Stimulated activated effector memory CD8-positive, alpha-beta T cell treated with anti-CD3 and anti-CD28 coated beads, Interleukin-12 subunit alpha, Interleukin-12 subunit beta, amount 100 ng/mL, for 72 hours (primary cell): ENCODE measurements at regions not wholly inside any gene's neighbourhood (a gene's known extent, or its start where the extent isn't known, plus 50 kb on each side); places are given as distances from the start of the nearest gene placed in this dataset.

ENCODE experiments used
- ATAC-seq: fragments of 150-1000 bp; cut with Tn5 transposase; 2 replicates; pipeline ENCODE4 v1.10.0; 2021
- DNase-seq, 2 donors: peaks; one replicate each; pipeline ENCODE4 v3.0.0; 2021 to 2022; ENCODE audit warnings: low spot score in 2 of 2
- H3K27ac Mint-ChIP-seq: one replicate; pipeline ENCODE4 v1.8.0; 2022; ENCODE audit warnings: mild to moderate bottlenecking, mixed read lengths
- H3K36me3 Mint-ChIP-seq: one replicate; pipeline ENCODE4 v1.8.0; 2022; ENCODE audit warnings: mild to moderate bottlenecking, mixed read lengths
- H3K4me1 Mint-ChIP-seq: one replicate; pipeline ENCODE4 v1.8.0; 2022; ENCODE audit warnings: mixed read lengths
- H3K4me3 Mint-ChIP-seq: one replicate; pipeline ENCODE4 v1.8.0; 2022; ENCODE audit warnings: mild to moderate bottlenecking, mixed read lengths
- H3K9me3 Mint-ChIP-seq: one replicate; pipeline ENCODE4 v1.8.0; 2022; ENCODE audit warnings: mixed read lengths

- Mint-ChIP-seq H3K4me1 (no peaks in the 10 kb centered on the region), H3K36me3 (no peaks in the 10 kb centered on the region)
- no peak for ATAC-seq
Measured at GRCh38 chr5:106962464-106963230, 708.1 kb downstream of the EFNA5 start.

GRCh38 chr5:106959387-106959786 lies 711.4 kb downstream of the EFNA5 start:
- Mint-ChIP-seq H3K9me3 (peaks cover 3% of the 10 kb centered on the region), H3K4me1 (no peaks in the 10 kb centered on the region), H3K36me3 (no peaks in the 10 kb centered on the region), H3K27ac (no peak overlapping the region), H3K4me3 (no peak overlapping the region)
- DNase-seq (no peak), ATAC-seq (no peak)

More at GRCh38 chr5:106962464-106963230, 708.1 kb downstream of the EFNA5 start:
- peaks cover 3% of the 10 kb centered on the region for H3K9me3 Mint-ChIP-seq
- H3K27ac Mint-ChIP-seq: no peak overlapping the region
- DNase-seq: no peak
- H3K4me3 Mint-ChIP-seq: no peak overlapping the region

- peaks cover 3% of the 10 kb centered on the region for H3K9me3 Mint-ChIP-seq
- no peak for ATAC-seq
Measured at GRCh38 chr5:106957336-106957735, 713.4 kb downstream of the EFNA5 start.

GRCh38 chr5:106956886-106957285 lies 713.9 kb downstream of the EFNA5 start:
- H3K36me3 Mint-ChIP-seq: no peaks in the 10 kb centered on the region

More at GRCh38 chr5:106957336-106957735, 713.4 kb downstream of the EFNA5 start:
- Mint-ChIP-seq H3K36me3 (no peaks in the 10 kb centered on the region), H3K27ac (no peak overlapping the region), H3K4me1 (no peaks in the 10 kb centered on the region), H3K4me3 (no peak overlapping the region)
- DNase-seq: no peak

GRCh38 chr5:106956187-106956586 lies 714.5 kb downstream of the EFNA5 start:
- ATAC-seq (no peak), DNase-seq (no peak)
- no peak overlapping the region for H3K4me3 Mint-ChIP-seq
- no peak overlapping the region for H3K27ac Mint-ChIP-seq
- H3K4me1 Mint-ChIP-seq: no peaks in the 10 kb centered on the region
- H3K9me3 Mint-ChIP-seq: peaks cover 3% of the 10 kb centered on the region
- H3K36me3 Mint-ChIP-seq: no peaks in the 10 kb centered on the region

More at GRCh38 chr5:106956886-106957285, 713.9 kb downstream of the EFNA5 start:
- peaks cover 3% of the 10 kb centered on the region for H3K9me3 Mint-ChIP-seq
- no peaks in the 10 kb centered on the region for H3K4me1 Mint-ChIP-seq
- ATAC-seq (no peak), DNase-seq (no peak)
- no peak overlapping the region for H3K27ac Mint-ChIP-seq
- no peak overlapping the region for H3K4me3 Mint-ChIP-seq

- Mint-ChIP-seq H3K27ac (no peak overlapping the region), H3K4me3 (no peak overlapping the region), H3K4me1 (no peaks in the 10 kb centered on the region), H3K9me3 (peaks cover 10% of the 10 kb centered on the region), H3K36me3 (no peaks in the 10 kb centered on the region)
- ATAC-seq (no peak), DNase-seq (no peak)
Measured at GRCh38 chr5:106940986-106941385, 729.8 kb downstream of the EFNA5 start.

- no peaks in the 10 kb centered on the region for H3K36me3 Mint-ChIP-seq
- ATAC-seq (no peak), DNase-seq (no peak)
- H3K27ac Mint-ChIP-seq: no peak overlapping the region
- H3K4me3 Mint-ChIP-seq: no peak overlapping the region
- peaks cover 10% of the 10 kb centered on the region for H3K9me3 Mint-ChIP-seq
- no peaks in the 10 kb centered on the region for H3K4me1 Mint-ChIP-seq
Measured at GRCh38 chr5:106940301-106940846, 730.4 kb downstream of the EFNA5 start.

- no peak overlapping the region for H3K27ac Mint-ChIP-seq
- ATAC-seq (no peak), DNase-seq (no peak)
- no peaks in the 10 kb centered on the region for H3K4me1 Mint-ChIP-seq
- peaks cover 2% of the 10 kb centered on the region for H3K9me3 Mint-ChIP-seq
- no peaks in the 10 kb centered on the region for H3K36me3 Mint-ChIP-seq
- no peak overlapping the region for H3K4me3 Mint-ChIP-seq
Measured at GRCh38 chr5:106923409-106923808, 747.3 kb downstream of the EFNA5 start.

- no peaks in the 10 kb centered on the region for H3K9me3 Mint-ChIP-seq
- no peak overlapping the region for H3K27ac Mint-ChIP-seq
- H3K4me3 Mint-ChIP-seq: no peak overlapping the region
- no peaks in the 10 kb centered on the region for H3K36me3 Mint-ChIP-seq
- no peaks in the 10 kb centered on the region for H3K4me1 Mint-ChIP-seq
- ATAC-seq (no peak), DNase-seq (no peak)
Measured at GRCh38 chr5:106921567-106921966, 749.2 kb downstream of the EFNA5 start.

GRCh38 chr5:106910486-106910885 lies 760.3 kb downstream of the EFNA5 start:
- Mint-ChIP-seq H3K36me3 (no peaks in the 10 kb centered on the region), H3K27ac (no peak overlapping the region), H3K4me3 (no peak overlapping the region), H3K4me1 (no peaks in the 10 kb centered on the region), H3K9me3 (peaks cover 5% of the 10 kb centered on the region)
- DNase-seq: no peak
- ATAC-seq: no peak

GRCh38 chr5:106909716-106910115 lies 761.0 kb downstream of the EFNA5 start:
- Mint-ChIP-seq H3K27ac (no peak overlapping the region), H3K9me3 (no peaks in the 10 kb centered on the region), H3K4me1 (no peaks in the 10 kb centered on the region), H3K36me3 (no peaks in the 10 kb centered on the region), H3K4me3 (no peak overlapping the region)
- no peak for DNase-seq
- ATAC-seq: no peak

- no peak for DNase-seq
- Mint-ChIP-seq H3K27ac (no peak overlapping the region), H3K4me3 (no peak overlapping the region), H3K9me3 (no peaks in the 10 kb centered on the region), H3K36me3 (no peaks in the 10 kb centered on the region), H3K4me1 (no peaks in the 10 kb centered on the region)
- ATAC-seq: no peak
Measured at GRCh38 chr5:106907979-106908378, 762.8 kb downstream of the EFNA5 start.

- no peaks in the 10 kb centered on the region for H3K9me3 Mint-ChIP-seq
- DNase-seq (no peak), ATAC-seq (no peak)
- H3K4me1 Mint-ChIP-seq: no peaks in the 10 kb centered on the region
- H3K4me3 Mint-ChIP-seq: no peak overlapping the region
- no peak overlapping the region for H3K27ac Mint-ChIP-seq
- H3K36me3 Mint-ChIP-seq: no peaks in the 10 kb centered on the region
Measured at GRCh38 chr5:106906199-106906598, 764.5 kb downstream of the EFNA5 start.

GRCh38 chr5:106894964-106895363 lies 775.8 kb downstream of the EFNA5 start:
- Mint-ChIP-seq H3K36me3 (no peaks in the 10 kb centered on the region), H3K9me3 (no peaks in the 10 kb centered on the region), H3K4me1 (no peaks in the 10 kb centered on the region), H3K4me3 (no peak overlapping the region), H3K27ac (no peak overlapping the region)
- no peak for DNase-seq
- ATAC-seq: no peak

- H3K9me3 Mint-ChIP-seq: peaks cover 4% of the 10 kb centered on the region
- H3K27ac Mint-ChIP-seq: no peak overlapping the region
- no peaks in the 10 kb centered on the region for H3K36me3 Mint-ChIP-seq
- no peaks in the 10 kb centered on the region for H3K4me1 Mint-ChIP-seq
- no peak overlapping the region for H3K4me3 Mint-ChIP-seq
- DNase-seq (no peak), ATAC-seq (no peak)
Measured at GRCh38 chr5:106882035-106882434, 788.7 kb downstream of the EFNA5 start.

GRCh38 chr5:106880656-106881055 lies 790.1 kb downstream of the EFNA5 start:
- peaks cover 4% of the 10 kb centered on the region for H3K9me3 Mint-ChIP-seq
- ATAC-seq (no peak), DNase-seq (no peak)
- no peak overlapping the region for H3K27ac Mint-ChIP-seq
- H3K4me1 Mint-ChIP-seq: no peaks in the 10 kb centered on the region
- H3K4me3 Mint-ChIP-seq: no peak overlapping the region
- H3K36me3 Mint-ChIP-seq: no peaks in the 10 kb centered on the region
